Fibroblast of villous mesenchyme (primary cell): ENCODE measurements at regions not wholly inside any gene's neighbourhood (a gene's known extent, or its start where the extent isn't known, plus 50 kb on each side); places are given as distances from the start of the nearest gene placed in this dataset.

Experiments
- DNase-seq: peaks from one replicate; pipeline ENCODE4 v3.0.0-alpha.2; 2010; ENCODE audit warnings: low read depth
- H3K4me3 ChIP-seq: 2 replicates; pipeline ENCODE4 v1.5.1; 2011; ENCODE audit warnings: low read depth, mild to moderate bottlenecking, low read length
- CTCF ChIP-seq: IDR thresholded peaks from 2 replicates; pipeline ENCODE4 v1.5.1; 2012; ENCODE audit warnings: low read depth, mild to moderate bottlenecking, low read length; ENCODE audit not compliant: insufficient read depth

GRCh38 chr2:5983511-5984272, 291.5 kb downstream of the SOX11 start:
- DNase-seq, result no peak
- H3K4me3 ChIP-seq, result no peak overlapping the region
- TF ChIP-seq CTCF, result no peak

- DNase-seq, result no peak
- no peak for TF ChIP-seq CTCF
- no peak overlapping the region for H3K4me3 ChIP-seq
Measured at GRCh38 chr2:5984273-5984655, 292.1 kb downstream of the SOX11 start.

GRCh38 chr2:5984946-5985345, 292.8 kb downstream of the SOX11 start:
- DNase-seq, result no peak
- H3K4me3 ChIP-seq, result no peak overlapping the region
- TF ChIP-seq CTCF, result no peak

- no peak for DNase-seq
- no peak overlapping the region for H3K4me3 ChIP-seq
- no peak for TF ChIP-seq CTCF
Measured at GRCh38 chr2:5985536-5986385, 293.6 kb downstream of the SOX11 start.

- DNase-seq, result no peak
- no peak for TF ChIP-seq CTCF
- H3K4me3 ChIP-seq, result no peak overlapping the region
Measured at GRCh38 chr2:5986801-5987787, 294.9 kb downstream of the SOX11 start.

- TF ChIP-seq CTCF, result no peak
- no peak for DNase-seq
- no peak overlapping the region for H3K4me3 ChIP-seq
Measured at GRCh38 chr2:5988120-5988519, 295.9 kb downstream of the SOX11 start.
